Mesenchymal stem cell (in vitro differentiated cells and primary cell): ENCODE measurements at regions not wholly inside any gene's neighbourhood (a gene's known extent, or its start where the extent isn't known, plus 50 kb on each side); places are given as distances from the start of the nearest gene placed in this dataset.

Source experiments
- DNase-seq: peaks from one replicate; pipeline ENCODE4 v3.0.0-alpha.2; 2013
- H2AFZ ChIP-seq: one replicate; pipeline ENCODE4 v1.6.1; 2013; ENCODE audit warnings: low read depth, mild to moderate bottlenecking, control low read depth, inconsistent platforms, low read length, moderate library complexity
- H2AK5ac ChIP-seq: 2 replicates; pipeline ENCODE4 v1.6.1; 2013; ENCODE audit warnings: low read length, moderate library complexity, mild to moderate bottlenecking, inconsistent platforms; ENCODE audit not compliant: severe bottlenecking
- H2BK120ac ChIP-seq: one replicate; pipeline ENCODE4 v1.6.1; 2013; ENCODE audit warnings: low read depth, mild to moderate bottlenecking, inconsistent platforms, low read length, moderate library complexity
- H2BK12ac ChIP-seq, 2 experiments: one replicate each; pipeline ENCODE4 v1.6.1; 2013; ENCODE audit warnings: inconsistent platforms in 2 of 2, low read length in 2 of 2, mild to moderate bottlenecking in 2 of 2, moderate library complexity in 2 of 2, control low read depth in 1 of 2
- H2BK15ac ChIP-seq: one replicate; pipeline ENCODE4 v1.6.1; 2013; ENCODE audit warnings: mild to moderate bottlenecking, low read depth, inconsistent platforms; ENCODE audit not compliant: poor library complexity, severe bottlenecking
- H2BK5ac ChIP-seq: 2 replicates; pipeline ENCODE4 v1.6.1; 2013; ENCODE audit warnings: low read depth, mild to moderate bottlenecking, low read length, control low read depth, inconsistent platforms; ENCODE audit not compliant: poor library complexity, severe bottlenecking
- H3K14ac ChIP-seq, 2 experiments: one replicate each; pipeline ENCODE4 v1.6.1; 2013; ENCODE audit warnings: inconsistent platforms in 2 of 2, low read length in 2 of 2, control low read depth in 1 of 2, mild to moderate bottlenecking in 1 of 2, moderate library complexity in 1 of 2
- H3K18ac ChIP-seq, 2 experiments: one replicate each; pipeline ENCODE4 v1.6.1; 2013; ENCODE audit warnings: inconsistent platforms in 2 of 2, low read length in 2 of 2, control low read depth in 1 of 2, low read depth in 1 of 2, mild to moderate bottlenecking in 1 of 2
- H3K23ac ChIP-seq, 2 experiments: one replicate each; pipeline ENCODE4 v1.6.1; 2013; ENCODE audit warnings: inconsistent platforms in 2 of 2, low read length in 2 of 2, mild to moderate bottlenecking in 2 of 2, moderate library complexity in 2 of 2, control low read depth in 1 of 2
- H3K27ac ChIP-seq: 2 replicates; pipeline ENCODE4 v1.5.1; 2013; ENCODE audit warnings: mild to moderate bottlenecking, moderate library complexity, low read length, control low read depth, inconsistent platforms; ENCODE audit not compliant: poor library complexity, severe bottlenecking
- H3K27me3 ChIP-seq, 2 experiments: 2 replicates each; pipeline versions ENCODE4 v1.6.1 to v1.7.0; 2013; ENCODE audit warnings: low read length in 2 of 2, mild to moderate bottlenecking in 2 of 2, moderate library complexity in 2 of 2, control low read depth in 1 of 2, inconsistent platforms in 1 of 2; ENCODE audit not compliant: control insufficient read depth in 1 of 2, insufficient read depth in 1 of 2
- H3K36me3 ChIP-seq, 2 experiments: 2 replicates each; pipeline versions ENCODE4 v1.6.1 to v1.7.0; 2013; ENCODE audit warnings: low read length in 2 of 2, control low read depth in 1 of 2, inconsistent platforms in 1 of 2, low read depth in 1 of 2, mild to moderate bottlenecking in 1 of 2; ENCODE audit not compliant: insufficient read depth in 2 of 2, control insufficient read depth in 1 of 2
- H3K4ac ChIP-seq, 2 experiments: one replicate each; pipeline ENCODE4 v1.6.1; 2013; ENCODE audit warnings: inconsistent platforms in 2 of 2, low read length in 2 of 2, mild to moderate bottlenecking in 2 of 2, moderate library complexity in 2 of 2, control low read depth in 1 of 2, low read depth in 1 of 2
- H3K4me1 ChIP-seq: 2 replicates; pipeline ENCODE4 v1.6.1; 2013; ENCODE audit warnings: low read depth, low read length, control low read depth; ENCODE audit not compliant: control insufficient read depth, insufficient read depth
- H3K4me2 ChIP-seq: 2 replicates; pipeline ENCODE4 v1.6.1; 2013; ENCODE audit warnings: low read length, mild to moderate bottlenecking, inconsistent platforms; ENCODE audit not compliant: poor library complexity, severe bottlenecking
- H3K4me3 ChIP-seq, 2 experiments: 2 replicates each; pipeline versions ENCODE4 v1.5.1 to v1.7.0; 2013; ENCODE audit warnings: low read length in 2 of 2, mild to moderate bottlenecking in 2 of 2, control low read depth in 1 of 2, low read depth in 1 of 2; ENCODE audit not compliant: insufficient read depth in 1 of 2
- H3K79me1 ChIP-seq: replicated peaks from 2 replicates; pipeline ENCODE4 v1.6.1; 2013; ENCODE audit warnings: mild to moderate bottlenecking, control low read depth, low read length, inconsistent platforms; ENCODE audit not compliant: poor library complexity, severe bottlenecking
- H3K9ac ChIP-seq: 2 replicates; pipeline ENCODE4 v1.7.0; 2013; ENCODE audit warnings: mild to moderate bottlenecking, low read length, moderate library complexity
- H3K9me3 ChIP-seq: 2 replicates; pipeline ENCODE4 v1.7.0; 2013; ENCODE audit warnings: mild to moderate bottlenecking, low read length; ENCODE audit not compliant: control insufficient read depth
- H4K8ac ChIP-seq: one replicate; pipeline ENCODE4 v1.6.1; 2013; ENCODE audit warnings: inconsistent platforms, mild to moderate bottlenecking, low read length, moderate library complexity
- H4K91ac ChIP-seq: one replicate; pipeline ENCODE4 v1.6.1; 2013; ENCODE audit warnings: mild to moderate bottlenecking, low read length, inconsistent platforms
- WGBS: methylation state at CpG from one replicate; pipeline ENCODE4 v1.1.7; 2013; ENCODE audit warnings: mixed read lengths; 5-methylcytosine and 5-hydroxymethylcytosine counted together

GRCh38 chr1:239739375-239739774 lies 352.3 kb upstream of the FMN2 start:
- no peak overlapping the region for H2AK5ac ChIP-seq
- H3K4me3 ChIP-seq, result no peak overlapping the region
- H3K79me1 ChIP-seq, result no peaks in the 10 kb centered on the region
- no peak overlapping the region for H3K4ac ChIP-seq
- no peak overlapping the region for H2AFZ ChIP-seq
- no peak for DNase-seq
- no peak overlapping the region for H3K4me2 ChIP-seq
- H3K14ac ChIP-seq, result no peak overlapping the region
- no peaks in the 10 kb centered on the region for H3K36me3 ChIP-seq
- H2BK12ac ChIP-seq, result no peak overlapping the region
- no peaks in the 10 kb centered on the region for H3K9me3 ChIP-seq
- H3K9ac ChIP-seq, result no peak overlapping the region
- H3K18ac ChIP-seq, result no peak overlapping the region
- no peak overlapping the region for H2BK15ac ChIP-seq
- H2BK5ac ChIP-seq, result no peak overlapping the region
- WGBS, result 56% methylated on average over 2 of the region's 2 CpGs
- H3K27me3 ChIP-seq, result peaks cover 0 to 7% of the 10 kb centered on the region in 2 experiments
- H3K27ac ChIP-seq, result no peak overlapping the region
- H2BK120ac ChIP-seq, result no peak overlapping the region
- no peaks in the 10 kb centered on the region for H3K4me1 ChIP-seq
- H3K23ac ChIP-seq, result no peak overlapping the region
- no peak overlapping the region for H4K8ac ChIP-seq
- no peak overlapping the region for H4K91ac ChIP-seq

DNA sequence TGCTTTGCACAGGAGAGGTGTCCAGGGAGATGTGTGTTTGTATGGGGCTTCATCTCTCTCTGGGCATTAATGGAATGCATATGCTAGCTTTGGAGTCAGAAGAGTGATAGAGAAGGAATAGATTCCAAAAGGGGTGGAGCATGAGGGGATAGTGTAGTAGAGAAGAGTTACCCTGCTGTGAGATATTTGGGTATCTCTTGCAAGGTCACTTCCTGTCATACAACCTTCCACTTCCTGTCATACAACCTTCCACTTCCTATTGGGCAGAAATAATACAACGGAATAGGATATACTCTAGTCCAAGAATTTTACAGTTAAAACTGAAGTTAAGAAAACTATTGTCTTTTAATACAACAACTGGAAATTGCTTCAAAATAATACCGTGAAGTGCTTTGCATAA lies 351.8 kb upstream of the FMN2 start:
- H4K8ac ChIP-seq, result no peak overlapping the region
- H3K79me1 ChIP-seq, result no peaks in the 10 kb centered on the region
- H2BK15ac ChIP-seq, result no peak overlapping the region
- H3K23ac ChIP-seq, result no peak overlapping the region
- H3K27ac ChIP-seq, result no peak overlapping the region
- no peak overlapping the region for H3K4me3 ChIP-seq
- H2AK5ac ChIP-seq, result no peak overlapping the region
- no peak overlapping the region for H2AFZ ChIP-seq
- H3K4me1 ChIP-seq, result no peaks in the 10 kb centered on the region
- no peaks in the 10 kb centered on the region for H3K9me3 ChIP-seq
- H3K18ac ChIP-seq, result no peak overlapping the region
- H4K91ac ChIP-seq, result no peak overlapping the region
- H3K4me2 ChIP-seq, result no peak overlapping the region
- no peaks in the 10 kb centered on the region for H3K36me3 ChIP-seq
- no peak for DNase-seq
- H3K27me3 ChIP-seq, result peaks cover 0 to 7% of the 10 kb centered on the region in 2 experiments
- no peak overlapping the region for H2BK12ac ChIP-seq
- no peak overlapping the region for H3K14ac ChIP-seq
- no peak overlapping the region for H2BK5ac ChIP-seq
- no peak overlapping the region for H3K4ac ChIP-seq
- no peak overlapping the region for H2BK120ac ChIP-seq
- WGBS, result no CpG with 5 or more reads among the region's 2 CpGs
- no peak overlapping the region for H3K9ac ChIP-seq

DNA sequence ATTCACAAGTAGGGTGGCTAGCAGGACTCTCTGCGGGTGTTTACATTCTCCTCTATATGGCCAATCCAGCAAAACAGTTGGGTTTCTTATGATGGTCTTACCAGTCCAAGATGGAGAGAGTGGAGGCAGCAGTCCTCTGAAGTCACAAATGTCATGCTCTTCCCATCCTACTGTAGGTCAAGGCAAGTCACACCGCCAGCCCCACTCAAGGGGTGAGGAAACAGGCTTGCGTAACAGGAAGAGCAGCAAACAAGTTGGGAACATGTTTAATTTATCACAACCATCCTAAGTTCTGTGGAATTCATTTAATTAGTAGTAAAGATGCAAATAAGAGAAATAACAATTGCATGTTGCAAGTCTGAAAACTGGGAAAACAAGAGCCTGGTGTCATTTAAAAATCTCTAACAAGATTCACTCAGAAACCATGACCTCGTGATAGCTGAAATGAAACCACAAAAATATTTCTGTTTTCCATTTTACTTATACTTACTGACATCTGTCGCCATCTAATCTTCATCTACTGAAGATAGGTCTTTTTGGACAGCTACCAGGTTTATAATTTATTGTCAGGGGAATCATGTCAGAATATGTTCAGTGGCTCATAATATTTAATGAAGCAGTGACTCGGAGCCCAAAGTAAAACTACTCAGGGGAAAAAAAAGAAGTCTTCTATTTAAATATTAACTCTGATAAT lies 349.1 kb upstream of the FMN2 start:
- no peak overlapping the region for H2BK12ac ChIP-seq

DNA sequence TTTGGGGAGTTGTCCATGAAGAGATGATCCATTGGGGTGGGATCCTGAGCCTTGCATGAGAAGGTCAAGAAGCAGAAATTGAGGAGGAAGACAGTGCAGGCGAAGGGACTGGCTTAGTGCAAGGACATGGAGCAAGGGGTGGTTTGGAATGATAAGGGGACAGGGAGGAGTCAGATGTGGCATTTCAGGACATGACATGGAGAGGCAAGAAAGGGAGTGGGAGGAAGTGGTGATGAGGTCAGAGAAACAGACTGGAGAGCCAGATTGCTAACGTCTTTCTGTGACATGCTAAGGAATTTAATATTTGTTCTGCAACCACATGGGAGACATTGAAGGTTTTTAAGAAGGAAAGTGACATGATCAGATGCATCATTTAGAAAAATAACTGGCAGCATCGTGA lies 346.8 kb upstream of the FMN2 start:
- H2BK120ac ChIP-seq, result no peak overlapping the region
- no peak overlapping the region for H3K4me3 ChIP-seq
- no peak overlapping the region for H2AK5ac ChIP-seq
- H3K27ac ChIP-seq, result no peak overlapping the region
- no peak overlapping the region for H3K4ac ChIP-seq
- H3K9me3 ChIP-seq, result no peaks in the 10 kb centered on the region
- H3K18ac ChIP-seq, result no peak overlapping the region
- H3K4me1 ChIP-seq, result no peaks in the 10 kb centered on the region
- DNase-seq, result no peak
- H3K23ac ChIP-seq, result no peak overlapping the region
- H3K36me3 ChIP-seq, result no peaks in the 10 kb centered on the region
- H3K14ac ChIP-seq, result no peak overlapping the region
- 57% methylated on average over 2 of the region's 3 CpGs for WGBS
- no peak overlapping the region for H2BK15ac ChIP-seq
- no peak overlapping the region for H3K4me2 ChIP-seq
- no peak overlapping the region for H3K9ac ChIP-seq
- no peak overlapping the region for H2AFZ ChIP-seq
- no peak overlapping the region for H4K91ac ChIP-seq
- H2BK12ac ChIP-seq, result no peak overlapping the region
- no peak overlapping the region for H4K8ac ChIP-seq
- no peak overlapping the region for H2BK5ac ChIP-seq
- H3K79me1 ChIP-seq, result no peaks in the 10 kb centered on the region
- H3K27me3 ChIP-seq, result no peaks in the 10 kb centered on the region

More for the DNA sequence above, 349.1 kb upstream of the FMN2 start:
- no peak overlapping the region for H3K4me2 ChIP-seq
- H3K18ac ChIP-seq, result no peak overlapping the region
- H3K23ac ChIP-seq, result no peak overlapping the region
- no peak overlapping the region for H3K27ac ChIP-seq
- H3K27me3 ChIP-seq, result peaks cover 0 to 7% of the 10 kb centered on the region in 2 experiments
- H2BK15ac ChIP-seq, result no peak overlapping the region
- no peaks in the 10 kb centered on the region for H3K9me3 ChIP-seq
- H4K8ac ChIP-seq, result no peak overlapping the region
- no peak overlapping the region for H2AFZ ChIP-seq
- no peak overlapping the region for H3K9ac ChIP-seq
- H4K91ac ChIP-seq, result no peak overlapping the region
- H2AK5ac ChIP-seq, result no peak overlapping the region
- H3K36me3 ChIP-seq, result no peaks in the 10 kb centered on the region
- no peak for DNase-seq
- WGBS, result 87% methylated on average over 2 of the region's 6 CpGs
- H3K79me1 ChIP-seq, result no peaks in the 10 kb centered on the region
- no peak overlapping the region for H3K4me3 ChIP-seq
- H2BK5ac ChIP-seq, result no peak overlapping the region
- no peak overlapping the region for H2BK120ac ChIP-seq
- no peaks in the 10 kb centered on the region for H3K4me1 ChIP-seq
- no peak overlapping the region for H3K14ac ChIP-seq
- H3K4ac ChIP-seq, result no peak overlapping the region
